Activated gamma-delta T cell treated with Interleukin-2 at 50 U/mL for 16 hours (primary cell): ENCODE measurements at regions not wholly inside any gene's neighbourhood (a gene's known extent, or its start where the extent isn't known, plus 50 kb on each side); places are given as distances from the start of the nearest gene placed in this dataset.
"Not testable (repeated sequence)": the region's sequence is repeated elsewhere in the genome, so short reads cannot be mapped to it uniquely, and the experiment has no call there.

Source experiments
- DNase-seq: peaks from one replicate; pipeline ENCODE4 v3.0.0-alpha.2; 2020

GRCh38 chr5:67619235-67619634 lies 422.6 kb upstream of the CD180 start:
- no peak for DNase-seq

DNA sequence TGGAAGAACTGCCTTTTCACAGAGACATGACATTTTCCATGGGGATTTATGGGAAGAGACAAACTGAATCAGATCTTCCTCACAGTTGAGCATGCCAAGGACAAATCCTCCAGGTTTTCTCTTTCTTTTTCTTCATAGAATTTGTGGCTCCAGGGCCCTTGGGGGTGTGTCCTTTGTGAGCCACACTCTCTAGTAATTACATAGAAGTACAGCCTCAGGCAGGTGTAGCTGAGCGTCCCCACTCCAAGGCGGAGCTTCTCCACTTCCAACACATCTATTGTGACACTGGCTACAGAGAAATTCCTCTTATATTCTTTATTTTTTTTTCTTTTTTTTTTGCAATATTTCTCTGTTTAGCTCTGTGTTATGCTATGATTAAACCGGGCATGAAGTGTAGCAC lies 420.5 kb upstream of the CD180 start:
- no peak for DNase-seq

- DNase-seq: no peak
Measured at GRCh38 chr5:67612961-67613360, 416.4 kb upstream of the CD180 start.

DNA sequence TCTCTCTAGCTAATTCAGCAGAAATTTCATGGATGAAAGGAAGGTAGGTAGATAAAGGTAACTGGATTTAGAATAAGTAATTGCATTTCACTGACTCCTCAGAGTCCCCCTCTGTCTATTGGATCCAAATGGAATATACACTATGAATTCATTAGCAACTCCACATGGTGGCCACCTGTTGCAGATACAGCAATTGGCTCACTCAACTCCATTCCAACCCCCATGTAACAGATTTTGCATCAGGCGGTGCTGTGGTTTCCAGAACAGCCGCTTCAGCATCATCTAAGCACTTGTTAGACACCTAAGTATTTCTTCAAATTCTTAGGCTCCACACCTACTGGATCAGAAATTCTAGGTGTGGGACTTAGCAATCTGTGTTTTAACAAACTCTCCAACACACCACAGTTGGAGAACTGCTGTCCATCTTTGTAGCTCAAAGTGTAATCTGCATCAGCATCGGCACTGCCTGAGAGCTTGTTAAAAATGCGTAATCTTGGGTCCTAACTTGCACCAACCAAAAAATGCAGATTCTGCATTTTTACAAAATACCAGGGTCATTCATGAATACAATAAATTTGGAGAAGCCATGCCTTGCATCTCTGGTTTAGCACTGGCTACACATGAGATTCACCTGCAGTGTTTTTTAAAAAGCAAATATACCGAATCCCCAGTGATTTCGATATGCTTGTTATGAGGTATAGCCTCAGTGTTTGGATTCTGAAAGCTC lies 413.8 kb upstream of the CD180 start:
- DNase-seq: no peak

GRCh38 chr5:67607958-67608357 lies 411.4 kb upstream of the CD180 start:
- no peak for DNase-seq

DNA sequence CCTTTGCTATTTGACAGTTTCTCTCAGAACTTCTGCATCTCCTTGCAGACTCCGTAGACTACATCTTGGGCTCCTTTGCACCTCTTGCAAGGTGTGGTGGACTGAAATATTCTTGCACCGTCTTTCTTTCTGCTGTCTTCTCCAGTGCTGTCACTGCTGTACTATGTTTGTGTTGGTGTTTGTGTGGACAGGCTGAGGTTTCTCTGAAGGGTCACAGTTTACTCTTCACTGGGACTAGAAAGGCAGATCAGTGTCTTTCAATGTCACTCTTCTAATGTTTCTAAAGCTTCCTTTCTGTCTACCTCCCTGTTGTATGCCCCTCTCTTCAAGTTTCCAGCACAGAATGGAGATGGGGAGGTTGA lies 410.0 kb upstream of the CD180 start:
- no peak for DNase-seq

DNA sequence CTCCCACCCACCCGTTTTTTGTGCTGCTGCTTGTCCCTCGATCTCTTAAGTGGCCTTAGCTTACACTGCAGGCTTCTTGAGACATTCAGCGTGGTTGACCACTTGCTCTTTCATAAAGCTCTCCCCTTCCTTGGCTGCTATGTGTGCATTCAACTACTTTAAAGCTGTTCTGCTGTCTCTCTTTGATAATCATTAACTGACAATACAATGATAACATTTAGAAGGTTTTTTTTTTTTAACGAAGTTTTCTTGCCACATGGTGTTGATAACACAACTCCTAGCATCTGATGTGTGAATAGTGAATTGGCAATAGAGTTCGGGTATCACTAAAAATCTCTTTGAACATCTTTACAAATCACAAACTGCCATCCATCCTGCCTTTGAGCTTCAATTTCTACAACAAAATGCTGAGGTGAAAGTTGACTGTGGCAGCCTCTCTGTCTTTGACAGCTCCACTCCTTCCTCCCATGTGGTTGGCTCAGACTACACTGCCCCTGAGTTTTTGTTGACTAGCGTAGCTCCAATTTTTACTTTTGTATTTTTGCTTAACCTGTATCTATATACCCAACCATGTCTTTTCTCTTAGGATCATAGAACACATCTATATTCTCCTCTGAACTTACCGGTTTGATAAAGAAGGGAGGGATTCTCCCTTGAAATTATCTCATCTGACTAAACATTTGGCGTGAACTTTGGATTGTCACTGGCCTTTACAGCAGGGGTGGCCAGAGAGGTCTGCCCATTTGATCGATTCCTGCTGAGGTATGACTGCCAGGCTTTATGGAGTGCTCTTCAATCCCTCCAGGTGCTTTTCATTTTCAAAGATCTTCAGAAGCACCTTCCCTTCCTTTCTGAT lies 409.4 kb upstream of the CD180 start:
- DNase-seq: no peak

DNA sequence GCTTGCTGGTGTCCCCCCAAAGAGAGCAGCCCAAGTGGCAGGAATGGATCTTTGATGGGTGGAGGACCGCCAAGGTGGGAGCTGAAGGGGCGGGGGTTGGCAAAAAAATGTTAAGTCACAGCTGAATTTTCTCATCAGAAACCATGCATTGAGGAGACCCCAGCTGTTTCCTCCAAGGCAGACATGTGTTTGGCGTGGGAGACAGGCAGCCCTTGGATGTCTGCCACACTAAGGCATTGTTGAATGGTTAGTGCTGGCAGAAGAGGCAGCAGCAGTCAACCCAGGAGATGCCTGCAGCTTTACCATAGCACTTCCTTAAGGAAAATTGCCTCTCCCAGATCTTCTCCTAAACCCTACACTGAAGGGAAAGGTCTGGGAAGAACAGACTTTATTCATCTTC lies 394.9 kb upstream of the CD180 start:
- no peak for DNase-seq

DNA sequence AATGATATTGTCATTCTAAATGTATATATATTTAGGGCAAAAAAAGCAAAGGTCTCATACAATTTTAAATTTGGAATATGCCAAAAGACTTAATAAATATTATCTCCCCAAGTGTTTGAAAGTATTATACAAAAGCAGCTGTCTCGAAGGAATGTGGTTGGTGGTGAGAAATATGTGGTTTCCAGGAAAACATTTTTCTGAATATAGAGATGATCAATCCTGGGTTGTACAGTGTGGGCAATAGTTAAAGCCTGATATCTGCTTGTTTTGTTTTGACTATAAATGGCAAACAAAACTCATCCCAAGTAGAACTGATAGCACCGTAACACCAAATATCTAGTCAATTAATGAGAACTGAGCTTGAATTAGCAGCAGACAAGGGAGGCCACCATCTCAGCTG lies 391.8 kb upstream of the CD180 start:
- DNase-seq: no peak

DNA sequence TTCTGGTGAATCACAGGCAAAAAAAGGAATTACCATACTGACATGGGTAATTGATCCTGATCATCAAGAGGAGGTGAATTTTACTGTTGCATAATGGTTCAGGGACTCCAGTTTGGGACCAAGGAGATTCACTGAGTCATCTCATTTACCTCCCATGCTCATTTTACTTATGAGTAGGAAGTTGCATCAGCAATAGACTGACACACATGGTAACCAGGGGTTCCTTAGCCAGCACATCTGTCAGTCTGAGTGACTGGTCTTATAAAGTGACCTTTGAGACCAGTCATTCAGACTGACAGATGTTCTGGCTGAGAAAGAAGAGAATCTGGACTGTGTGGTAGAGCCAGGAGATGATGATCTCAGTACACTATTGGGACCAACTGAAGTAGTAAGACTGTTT lies 384.6 kb upstream of the CD180 start:
- no peak for DNase-seq

DNA sequence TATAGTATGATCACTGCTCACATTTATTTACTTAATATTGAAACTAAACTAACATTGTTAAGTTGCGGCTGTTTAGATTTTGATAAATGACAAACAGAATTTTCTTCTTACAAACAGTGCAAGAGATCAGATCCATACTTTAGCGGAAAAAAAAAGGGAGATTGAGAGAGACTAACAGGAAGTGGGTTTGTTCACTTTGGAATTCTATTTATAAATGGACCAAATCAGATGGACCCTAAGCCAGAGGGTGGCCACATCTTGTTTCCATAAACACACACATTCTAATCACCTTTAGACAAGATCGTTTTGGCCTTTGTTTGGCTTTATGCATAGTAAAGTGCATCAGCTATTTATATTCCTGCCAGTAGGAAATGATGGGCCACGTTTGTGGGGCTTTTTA lies 381.4 kb upstream of the CD180 start:
- no peak for DNase-seq

DNA sequence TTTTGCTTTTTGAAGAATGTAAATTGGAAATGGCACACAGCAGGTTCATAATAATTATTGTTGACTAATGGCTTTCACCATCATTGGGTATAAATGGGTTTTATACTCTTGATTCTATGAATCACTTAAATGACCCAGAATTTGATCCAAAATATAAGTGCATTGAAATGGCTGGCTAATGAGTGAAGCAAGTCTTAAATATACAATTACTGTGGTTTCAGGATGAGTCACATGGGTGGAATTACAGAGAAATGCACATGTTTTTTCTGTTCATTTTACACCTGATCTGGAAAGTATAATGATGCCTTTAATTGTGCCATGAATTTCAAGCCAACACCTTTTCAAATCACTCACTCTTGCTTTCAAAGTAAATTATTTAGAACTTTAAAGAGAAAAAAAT lies 380.8 kb upstream of the CD180 start:
- DNase-seq: no peak

GRCh38 chr5:67576112-67576511 lies 379.5 kb upstream of the CD180 start:
- DNase-seq: no peak

DNA sequence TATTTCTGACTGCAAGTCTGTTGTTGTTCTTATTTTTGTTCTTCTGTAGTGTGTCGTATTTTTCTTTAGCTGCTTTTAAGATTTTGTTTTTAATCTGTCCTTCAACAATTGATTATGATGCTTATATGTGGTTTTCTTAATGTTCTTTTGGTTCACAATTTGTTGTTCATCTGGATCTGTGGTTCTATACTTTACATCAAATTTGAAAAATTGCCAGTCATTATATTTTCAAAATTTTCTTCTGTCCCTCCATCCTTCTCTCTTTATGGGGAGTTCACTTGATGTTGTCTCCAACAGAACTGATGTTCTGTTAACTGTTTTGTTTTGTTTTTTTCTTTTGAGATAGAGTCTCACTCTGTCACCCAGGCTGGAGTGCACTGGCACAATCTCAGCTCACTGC lies 378.5 kb upstream of the CD180 start:
- no peak for DNase-seq

DNA sequence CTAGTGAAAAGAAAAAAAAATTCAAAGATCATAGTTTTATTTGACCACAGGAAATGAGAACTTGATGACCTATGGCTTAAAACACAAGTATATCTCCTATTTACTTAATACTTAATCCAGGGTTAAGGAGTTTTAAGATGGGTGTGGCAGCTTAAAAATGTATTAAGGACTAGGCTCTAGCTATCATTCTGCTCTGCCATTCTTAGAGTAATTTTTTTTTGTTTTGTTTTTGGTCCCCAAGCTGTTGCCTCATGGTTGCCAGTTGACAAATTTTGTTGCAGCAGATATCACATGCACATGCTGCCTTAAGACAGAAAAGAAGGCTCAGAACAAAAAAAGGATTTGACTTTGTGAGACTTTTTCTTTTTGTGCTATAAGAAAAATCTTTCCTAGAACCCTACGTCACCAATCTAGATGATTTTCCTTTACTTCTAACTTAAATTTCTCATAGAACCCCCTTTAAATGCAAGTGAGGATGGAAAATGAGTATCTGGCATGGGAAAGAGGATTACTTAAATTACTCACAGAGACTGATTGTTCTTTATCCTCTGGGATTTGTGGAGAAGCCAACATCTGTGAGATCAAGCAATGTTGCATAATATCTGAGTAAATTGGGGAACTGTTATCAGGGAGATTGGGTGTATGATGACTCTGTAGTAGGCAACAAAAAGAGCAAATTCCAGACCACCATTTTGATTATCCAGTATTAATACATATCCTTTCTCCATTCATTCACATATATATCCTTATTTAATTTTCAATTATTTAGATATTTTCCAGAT lies 364.7 kb upstream of the CD180 start:
- DNase-seq: no peak

- DNase-seq: no peak
Measured at GRCh38 chr5:67552773-67553172, 356.2 kb upstream of the CD180 start.

DNA sequence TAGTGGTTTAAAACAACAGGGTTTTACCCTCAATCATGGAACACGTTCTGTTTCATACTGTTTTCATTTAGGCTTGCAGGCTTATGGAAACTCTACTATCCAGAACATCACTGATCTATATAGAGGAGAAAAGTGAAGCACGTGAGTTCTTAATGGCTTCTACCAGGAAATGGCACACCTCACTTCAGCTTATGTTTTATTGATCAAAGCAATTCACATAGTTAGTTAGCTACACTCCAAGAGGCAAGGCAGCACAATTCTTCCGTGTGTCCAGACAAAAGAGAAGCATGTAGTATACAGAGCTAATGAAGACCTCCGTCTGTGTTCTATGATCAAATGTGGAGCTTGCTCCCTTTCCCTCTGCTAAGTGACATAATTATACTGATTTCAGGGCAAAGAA lies 353.3 kb upstream of the CD180 start:
- DNase-seq: no peak

GRCh38 chr5:67549296-67549618 lies 352.7 kb upstream of the CD180 start:
- no peak for DNase-seq

GRCh38 chr5:67548520-67549295 lies 352.1 kb upstream of the CD180 start:
- no peak for DNase-seq

DNA sequence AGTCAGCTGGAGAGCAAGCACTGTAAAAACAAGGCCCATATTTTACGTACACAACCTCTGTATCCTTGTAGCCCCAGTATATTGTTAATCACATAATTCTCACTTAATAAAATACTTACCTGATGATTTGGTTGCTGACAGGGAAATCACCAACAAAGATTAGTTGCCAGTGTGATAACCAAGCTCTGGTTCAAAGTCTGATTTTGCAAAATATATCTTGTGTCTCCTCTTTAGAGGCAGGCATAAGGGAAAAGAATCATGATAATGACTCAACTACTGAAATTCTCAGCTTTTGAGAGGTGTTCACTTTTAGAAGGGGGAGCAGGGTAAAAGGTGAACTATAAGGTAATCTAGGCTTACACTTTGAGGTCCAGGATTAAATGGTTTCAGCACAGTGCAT lies 351.1 kb upstream of the CD180 start:
- no peak for DNase-seq

DNA sequence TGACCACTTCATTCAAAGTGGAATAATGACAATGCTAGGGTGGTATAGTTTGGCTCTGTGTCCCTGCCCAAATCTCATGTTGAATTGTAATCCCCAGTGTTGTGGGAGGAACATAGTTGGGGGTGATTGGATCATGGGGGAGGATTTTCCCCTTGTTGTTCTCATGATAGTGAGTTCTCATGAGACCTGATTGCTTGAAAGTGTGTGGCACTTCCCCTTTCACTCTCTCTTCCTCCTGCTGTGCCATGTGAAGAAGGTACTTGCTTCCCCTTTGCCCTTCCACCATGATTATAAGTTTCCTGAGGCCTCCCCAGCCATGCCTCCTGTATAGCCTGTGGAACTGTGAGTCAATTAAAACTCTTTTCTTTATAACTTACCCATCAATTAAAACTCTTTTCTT lies 348.3 kb upstream of the CD180 start:
- DNase-seq: not testable (repeated sequence)

DNA sequence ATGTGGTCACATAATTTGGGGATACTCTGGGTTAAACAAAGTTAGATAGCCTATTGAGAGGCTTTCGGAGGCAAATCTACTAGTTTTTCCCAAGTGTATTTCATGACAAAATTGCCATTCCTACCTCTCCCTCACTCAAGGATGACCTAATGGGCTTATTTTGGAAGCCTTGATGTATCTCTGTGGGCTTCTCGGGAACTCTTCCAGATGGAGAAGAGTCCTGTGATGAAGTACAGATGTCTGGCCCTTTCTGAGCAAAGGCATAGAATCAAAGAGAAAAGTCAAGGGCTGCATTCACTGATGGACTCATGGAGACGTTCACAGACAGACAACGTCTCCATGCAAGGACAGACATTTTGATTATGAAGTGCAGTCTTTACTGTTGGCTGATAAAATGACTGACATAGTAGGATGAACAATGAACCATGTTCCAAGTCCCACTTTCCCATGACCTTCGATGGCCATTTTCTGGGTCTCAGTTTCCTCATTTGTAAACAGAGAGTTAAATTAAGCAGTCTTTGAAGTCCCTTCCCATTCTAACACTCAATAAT lies 347.2 kb upstream of the CD180 start:
- no peak for DNase-seq

- no peak for DNase-seq
Measured at GRCh38 chr5:67542479-67542878, 345.9 kb upstream of the CD180 start.
